ENCODE measurements at regions not wholly inside any gene's neighbourhood (a gene's known extent, or its start where the extent isn't known, plus 50 kb on each side); places are given as distances from the start of the nearest gene placed in this dataset.
"Not testable (repeated sequence)": the region's sequence is repeated elsewhere in the genome, so short reads cannot be mapped to it uniquely, and the experiment has no call there.

DNA sequence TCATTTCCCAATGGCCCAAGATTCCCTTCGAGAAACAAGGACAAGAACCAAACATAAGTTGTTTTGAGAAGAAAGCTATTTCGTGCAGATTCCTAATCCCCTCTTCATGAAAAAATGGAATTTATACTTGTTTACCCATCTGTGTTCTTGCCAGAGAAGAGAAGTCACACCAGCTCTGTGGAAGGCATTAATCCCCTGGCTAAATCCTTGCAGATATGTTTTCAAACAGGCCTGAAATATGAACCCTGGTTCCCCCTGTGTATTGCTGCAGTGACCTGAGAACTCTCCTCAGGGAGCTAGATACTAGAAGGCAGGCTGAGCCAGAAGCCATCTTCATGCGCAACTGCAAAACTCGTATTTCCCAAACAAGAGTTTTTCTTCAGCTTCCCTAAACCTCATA lies 337.7 kb downstream of the NEK10 start:
- TF ChIP-seq, protein P1, sequence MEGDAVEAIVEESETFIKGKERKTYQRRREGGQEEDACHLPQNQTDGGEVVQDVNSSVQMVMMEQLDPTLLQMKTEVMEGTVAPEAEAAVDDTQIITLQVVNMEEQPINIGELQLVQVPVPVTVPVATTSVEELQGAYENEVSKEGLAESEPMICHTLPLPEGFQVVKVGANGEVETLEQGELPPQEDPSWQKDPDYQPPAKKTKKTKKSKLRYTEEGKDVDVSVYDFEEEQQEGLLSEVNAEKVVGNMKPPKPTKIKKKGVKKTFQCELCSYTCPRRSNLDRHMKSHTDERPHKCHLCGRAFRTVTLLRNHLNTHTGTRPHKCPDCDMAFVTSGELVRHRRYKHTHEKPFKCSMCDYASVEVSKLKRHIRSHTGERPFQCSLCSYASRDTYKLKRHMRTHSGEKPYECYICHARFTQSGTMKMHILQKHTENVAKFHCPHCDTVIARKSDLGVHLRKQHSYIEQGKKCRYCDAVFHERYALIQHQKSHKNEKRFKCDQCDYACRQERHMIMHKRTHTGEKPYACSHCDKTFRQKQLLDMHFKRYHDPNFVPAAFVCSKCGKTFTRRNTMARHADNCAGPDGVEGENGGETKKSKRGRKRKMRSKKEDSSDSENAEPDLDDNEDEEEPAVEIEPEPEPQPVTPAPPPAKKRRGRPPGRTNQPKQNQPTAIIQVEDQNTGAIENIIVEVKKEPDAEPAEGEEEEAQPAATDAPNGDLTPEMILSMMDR (IDR thresholded peaks at IDR 0.05; ENCODE audit: low read depth, low read length, missing control alignments): no peak
- in situ Hi-C loops (cut with HindIII; ENCODE audit: low sequenced_read_pairs): no loop called here
- DNase-seq (ENCODE audit: low read depth): no peak
- H3K4me3 ChIP-seq (ENCODE audit: low read depth, low read length): no peak overlapping the region

DNA sequence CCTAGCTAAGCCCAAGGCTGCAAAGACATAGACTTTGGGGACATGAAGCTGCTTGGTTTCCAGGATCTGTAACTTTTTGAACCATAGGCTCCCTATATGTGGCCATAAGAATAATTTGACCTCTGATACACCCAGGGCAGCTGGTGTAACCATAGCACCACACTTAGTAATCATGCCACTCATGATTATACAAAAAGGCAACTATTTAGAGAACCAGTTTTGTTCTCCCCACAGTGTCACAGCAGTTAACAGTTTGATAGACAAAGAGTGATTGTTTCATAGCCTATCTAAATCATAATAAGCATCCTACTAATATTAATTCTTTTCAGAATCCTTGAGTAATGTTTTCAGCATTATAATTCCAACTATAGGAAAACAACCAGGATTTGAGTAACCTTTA lies 334.9 kb downstream of the NEK10 start:
- TF ChIP-seq, protein P1 (IDR thresholded peaks at IDR 0.05; ENCODE audit: low read depth, low read length, missing control alignments): no peak
- in situ Hi-C loops (cut with HindIII; ENCODE audit: low sequenced_read_pairs): no loop called here
- no peak for DNase-seq (ENCODE audit: low read depth)
- H3K4me3 ChIP-seq (ENCODE audit: low read depth, low read length): no peak overlapping the region

DNA sequence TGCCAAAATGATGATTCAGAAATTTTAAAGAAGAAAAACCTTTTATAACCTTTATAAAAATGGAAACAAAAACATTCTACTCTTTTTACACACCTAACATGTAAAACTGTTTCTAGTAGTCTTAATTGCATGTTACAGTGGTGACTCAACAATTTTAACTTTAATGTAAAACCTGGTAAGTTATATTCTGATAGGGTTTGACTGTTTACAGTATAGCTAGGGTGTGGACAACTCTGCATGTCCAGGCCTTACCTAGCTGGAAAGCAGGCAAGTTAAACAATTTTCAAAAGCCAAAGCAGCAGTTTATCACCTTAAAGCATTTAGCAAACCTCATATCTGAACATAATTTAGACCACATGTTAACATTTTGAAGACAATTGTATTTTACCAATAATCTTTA lies 328.5 kb downstream of the NEK10 start:
- TF ChIP-seq, protein P1 (IDR thresholded peaks at IDR 0.05; ENCODE audit: low read depth, low read length, missing control alignments): no peak
- in situ Hi-C loops (cut with HindIII; ENCODE audit: low sequenced_read_pairs): no loop called here
- no peak overlapping the region for H3K4me3 ChIP-seq (ENCODE audit: low read depth, low read length)
- no peak for DNase-seq (ENCODE audit: low read depth)

DNA sequence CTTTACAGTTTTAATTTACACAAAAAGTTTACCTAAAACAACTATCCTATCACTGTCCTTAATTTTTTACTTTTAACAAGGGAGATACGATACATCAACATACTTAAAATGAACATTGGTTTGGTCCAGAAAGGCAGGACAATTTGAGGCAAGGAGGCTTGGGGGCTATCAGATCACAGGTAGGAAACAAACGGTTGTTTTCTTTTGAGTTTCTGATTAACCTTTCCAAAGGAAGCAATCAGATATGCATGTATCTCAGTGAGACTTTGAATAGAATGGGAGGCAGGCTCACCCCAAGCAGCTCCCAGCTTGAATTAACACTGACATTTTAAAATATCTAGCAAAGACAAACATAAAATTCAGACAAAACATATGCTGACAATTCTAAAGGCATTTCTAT lies 326.6 kb downstream of the NEK10 start:
- in situ Hi-C loops (cut with HindIII; ENCODE audit: low sequenced_read_pairs); H3K4me3 ChIP-seq (ENCODE audit: low read depth, low read length); DNase-seq (ENCODE audit: low read depth): not testable (repeated sequence)

DNA sequence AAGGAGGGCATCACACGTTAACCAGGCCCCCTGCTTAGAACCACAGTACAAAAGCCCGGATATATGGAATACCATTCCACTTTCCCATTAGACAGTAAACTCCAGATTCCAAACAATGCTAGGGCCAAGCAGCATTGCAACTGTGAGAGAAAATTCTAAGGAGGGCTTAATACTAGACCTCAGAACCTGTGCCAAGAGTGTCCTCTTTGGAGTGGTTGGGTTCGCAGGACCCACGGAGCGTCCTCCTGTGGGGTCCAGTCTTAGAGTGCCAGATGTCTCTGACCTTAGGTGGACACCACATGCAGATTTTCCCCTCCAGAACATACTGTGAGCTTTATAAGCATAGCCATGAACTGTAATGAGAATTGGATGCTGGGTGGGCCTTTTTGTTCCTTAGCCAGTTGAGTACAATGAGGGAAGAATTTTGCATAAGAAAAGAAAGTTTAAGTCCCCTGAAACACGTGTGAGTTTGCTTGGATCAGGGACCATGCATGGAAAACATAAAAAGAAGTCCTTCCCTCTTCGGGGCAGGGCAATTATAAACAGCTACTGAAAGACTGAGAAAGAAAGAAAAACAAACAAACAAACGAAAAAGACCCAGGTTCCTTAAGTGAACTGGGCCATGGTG lies 325.7 kb downstream of the NEK10 start:
- no peak for DNase-seq (ENCODE audit: low read depth)
- TF ChIP-seq, protein P1 (IDR thresholded peaks at IDR 0.05; ENCODE audit: low read depth, low read length, missing control alignments): no peak
- no peak overlapping the region for H3K4me3 ChIP-seq (ENCODE audit: low read depth, low read length)
- in situ Hi-C loops (cut with HindIII; ENCODE audit: low sequenced_read_pairs): no loop called here

DNA sequence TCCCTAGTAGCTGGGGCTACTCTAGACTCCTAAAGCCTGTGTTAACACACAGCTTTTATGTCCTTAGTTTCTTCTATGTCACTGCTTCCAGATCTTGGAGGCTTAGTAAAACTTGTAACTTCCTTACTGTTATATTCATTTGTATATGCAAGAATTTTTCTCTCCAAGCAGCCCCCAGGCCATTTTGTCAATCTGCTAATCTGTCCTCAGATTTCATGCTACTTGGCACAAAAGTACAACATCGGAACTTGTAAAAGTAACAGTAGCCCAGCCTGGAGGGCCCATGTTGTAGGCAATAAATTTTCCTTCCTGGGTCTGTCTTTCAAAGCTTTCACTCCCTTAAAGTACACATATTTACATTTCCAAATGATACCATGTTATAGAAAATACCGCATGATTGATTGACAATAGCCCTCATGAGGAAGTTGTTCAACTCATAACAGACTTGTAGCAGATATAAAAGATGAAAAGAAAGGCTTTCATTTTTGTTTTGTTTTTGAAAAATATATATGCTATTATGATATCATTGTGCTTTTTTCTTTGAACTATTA lies 324.2 kb downstream of the NEK10 start:
- DNase-seq (ENCODE audit: low read depth): no peak
- no peak overlapping the region for H3K4me3 ChIP-seq (ENCODE audit: low read depth, low read length)
- TF ChIP-seq, protein P1 (IDR thresholded peaks at IDR 0.05; ENCODE audit: low read depth, low read length, missing control alignments): no peak
- in situ Hi-C loops (cut with HindIII; ENCODE audit: low sequenced_read_pairs): no loop called here

DNA sequence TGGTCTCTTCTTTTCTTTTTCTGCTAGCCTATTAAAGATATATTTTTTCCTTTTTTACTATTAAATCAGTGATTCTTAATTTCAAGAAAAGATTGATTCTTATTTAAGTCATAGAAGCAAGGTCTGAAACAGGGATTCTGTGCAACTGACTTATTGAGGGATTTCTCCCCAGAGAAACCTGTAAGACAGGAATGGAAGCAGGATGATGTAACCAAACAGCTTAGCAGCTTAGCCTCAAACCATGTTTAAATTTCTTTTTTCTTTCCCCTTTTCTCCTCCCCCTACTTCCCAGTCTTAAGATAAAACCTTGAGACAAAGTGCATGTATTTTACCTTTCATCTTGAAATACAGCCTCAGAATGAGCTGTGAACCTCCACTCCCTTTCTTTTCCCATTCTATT lies 322.8 kb downstream of the NEK10 start:
- H3K4me3 ChIP-seq (ENCODE audit: low read depth, low read length): no peak overlapping the region
- DNase-seq (ENCODE audit: low read depth): no peak
- TF ChIP-seq, protein P1 (IDR thresholded peaks at IDR 0.05; ENCODE audit: low read depth, low read length, missing control alignments): no peak
- in situ Hi-C loops (cut with HindIII; ENCODE audit: low sequenced_read_pairs): no loop called here

Measured in astrocyte of the cerebellum (primary cell).